Left ventricle myocardium superior (tissue), 1 donor: ENCODE measurements at regions not wholly inside any gene's neighbourhood (a gene's known extent, or its start where the extent isn't known, plus 50 kb on each side); places are given as distances from the start of the nearest gene placed in this dataset.
"Not testable (repeated sequence)": the region's sequence is repeated elsewhere in the genome, so short reads cannot be mapped to it uniquely, and the experiment has no call there.

ENCODE experiments used
- ATAC-seq: fragments of 200-7000 bp; cut with Tn5 transposase; one replicate; pipeline ENCODE4 v1.9.1; 2020; ENCODE audit warnings: mild to moderate bottlenecking, moderate library complexity
- DNase-seq: peaks from one replicate; pipeline ENCODE4 v3.0.0-alpha.2; 2020
- intact Hi-C: fragments of 100-400 bp; cut with micrococcal nuclease; formaldehyde crosslinking; loops from one replicate; pipeline ENCODE4 v1.11.0; 2022
- donor health status: DM: no; HTN: yes; CAD: no; lungs with severe emphysema.

DNA sequence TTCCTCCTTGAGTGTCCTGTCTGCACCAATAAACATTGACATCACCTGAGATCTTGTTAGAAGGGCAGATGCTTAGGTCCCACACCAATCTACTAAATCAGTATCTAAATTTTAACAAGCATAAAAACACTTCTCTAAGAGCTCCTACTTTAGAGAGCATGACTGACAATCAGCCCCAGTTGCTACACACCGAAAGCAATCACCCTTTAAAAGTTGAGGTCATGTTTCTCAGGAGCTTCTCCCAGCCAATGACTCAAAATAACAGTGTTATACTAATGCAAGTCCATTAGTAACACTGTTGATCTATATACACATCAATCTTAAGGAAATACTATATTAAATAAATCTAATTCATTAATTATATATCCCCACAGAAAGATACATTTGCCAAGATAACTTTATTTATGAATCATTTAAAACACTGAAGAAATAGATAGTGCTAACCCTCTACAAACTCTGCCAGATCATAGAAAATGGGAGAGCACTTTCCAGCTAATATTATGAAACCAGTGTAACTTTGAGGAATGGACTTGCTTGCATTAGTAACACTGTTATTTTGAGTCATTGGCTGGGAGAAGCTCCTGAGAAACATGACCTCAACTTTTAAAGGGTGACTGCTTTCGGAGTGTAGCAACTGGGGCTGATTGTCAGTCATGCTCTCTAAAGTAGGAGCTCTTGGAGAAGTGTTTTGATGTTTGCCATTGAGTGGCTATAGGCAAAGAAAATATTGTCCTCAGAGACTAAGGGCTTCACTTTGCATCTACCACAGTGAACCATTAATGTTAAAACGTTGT, 109.8 kb upstream of the HDX start:
- no peak for ATAC-seq
- intact Hi-C loops: no loop called here
- no peak for DNase-seq

DNA sequence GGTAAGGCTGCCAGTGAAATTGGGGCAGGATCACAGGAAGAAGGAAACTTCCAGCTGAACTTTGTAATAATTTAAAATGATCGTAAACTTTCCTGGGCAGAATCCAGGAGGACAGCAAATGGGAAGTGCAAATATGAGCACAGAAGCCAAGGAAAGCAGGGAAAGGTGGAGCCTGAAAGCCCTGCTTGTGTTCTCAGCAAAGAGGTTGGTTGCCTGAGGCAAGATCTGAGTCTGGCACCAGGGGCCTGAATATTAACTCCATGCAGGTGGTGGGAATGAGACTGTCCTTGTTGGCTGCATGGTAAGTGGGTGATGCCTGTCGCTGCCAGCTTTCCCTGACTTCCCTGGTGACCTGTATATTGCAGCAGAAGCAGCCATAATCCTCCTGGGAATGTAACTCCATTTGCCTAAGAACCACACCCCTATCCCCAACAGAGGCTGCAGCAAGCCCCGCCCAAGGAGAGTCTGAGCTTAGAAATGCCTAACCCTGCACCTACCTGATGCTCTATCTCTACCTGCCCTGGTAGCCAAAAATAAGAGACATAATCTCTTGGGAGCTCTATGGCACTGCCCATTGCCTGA, 132.0 kb upstream of the HDX start:
- ATAC-seq (no peak), DNase-seq (no peak)
- intact Hi-C loops: no loop called here

DNA sequence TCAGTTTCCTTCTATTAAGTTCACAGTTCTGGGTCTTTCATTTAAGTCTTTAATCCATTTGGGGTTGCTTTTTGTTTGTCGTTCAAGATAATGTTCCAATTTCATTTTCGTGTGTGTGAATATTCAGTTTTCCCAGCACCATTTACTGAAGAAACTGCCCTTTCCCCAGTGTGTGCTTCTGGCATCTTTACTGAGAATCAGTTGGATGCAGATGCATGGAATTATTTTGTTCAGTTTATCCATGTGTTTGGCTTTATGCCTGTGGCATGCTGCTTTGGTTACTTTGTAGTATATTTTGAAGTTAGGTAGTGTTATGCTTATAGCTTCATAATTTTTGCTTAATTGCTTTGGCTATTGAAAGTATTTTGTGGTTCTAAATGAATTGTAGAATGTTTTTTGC, 163.8 kb upstream of the HDX start:
- intact Hi-C loops: no loop called here
- ATAC-seq (no peak), DNase-seq (no peak)

DNA sequence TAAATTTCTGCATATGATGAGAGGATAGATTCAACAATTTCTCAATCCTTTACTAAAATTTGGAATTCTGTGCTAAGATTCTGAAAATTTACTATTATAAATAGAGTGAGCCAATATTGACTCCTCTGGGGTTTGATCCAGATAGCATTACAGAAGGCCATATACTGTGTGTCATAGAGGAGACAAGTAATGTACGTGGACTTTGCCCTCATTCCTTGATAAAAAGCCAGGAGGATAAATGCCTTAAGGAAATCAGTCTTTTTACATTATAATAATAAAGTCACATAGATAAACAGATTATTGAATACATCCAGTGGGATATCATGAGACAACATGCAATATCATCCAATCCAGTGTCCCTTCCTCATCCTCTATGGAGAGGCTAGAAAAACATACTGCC, 188.0 kb upstream of the HDX start:
- DNase-seq (no peak), ATAC-seq (no peak)
- intact Hi-C loops: no loop called here

DNA sequence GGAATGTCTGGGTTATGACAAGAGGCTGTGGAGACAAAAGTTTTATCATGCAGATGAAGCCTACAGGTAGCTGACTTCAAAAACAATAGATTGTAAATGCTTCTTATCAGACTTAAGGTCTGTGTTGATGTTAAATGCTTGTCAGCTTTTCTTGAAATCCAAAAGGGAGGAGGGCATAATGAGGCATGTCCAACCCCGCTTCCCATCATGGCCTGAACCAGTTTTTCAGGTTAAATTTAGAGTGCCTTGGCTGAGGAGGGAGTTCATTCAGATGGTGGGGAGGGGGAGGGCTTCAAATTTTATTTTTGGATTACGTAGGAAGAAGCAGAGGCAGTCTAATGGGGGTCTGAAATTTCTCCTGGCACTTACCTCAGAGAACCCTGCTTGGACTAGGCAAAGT, 207.7 kb upstream of the HDX start:
- no peak for ATAC-seq
- intact Hi-C loops: no loop called here

DNA sequence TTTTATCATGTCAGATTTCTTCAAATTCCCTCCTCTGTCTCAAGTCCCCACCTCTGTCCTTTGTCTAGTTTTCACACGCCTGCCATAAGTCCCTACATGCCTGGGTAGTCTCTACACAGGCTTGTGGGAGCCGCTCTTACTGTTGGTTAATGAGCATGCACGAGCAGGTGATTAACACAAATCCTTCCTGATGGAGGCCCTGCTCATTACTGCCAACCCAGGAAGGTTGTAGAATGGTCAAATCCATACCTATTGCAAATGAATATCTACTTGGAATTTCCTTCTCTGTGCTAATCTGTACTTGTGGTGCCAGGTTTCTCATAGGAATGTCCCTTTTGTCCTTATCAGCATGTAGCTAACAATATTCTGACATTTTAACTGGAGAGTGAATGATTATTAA, 208.4 kb upstream of the HDX start:
- ATAC-seq (no peak), DNase-seq (no peak)
- intact Hi-C loops: no loop called here

More for the DNA sequence above, 207.7 kb upstream of the HDX start:
- DNase-seq: no peak

DNA sequence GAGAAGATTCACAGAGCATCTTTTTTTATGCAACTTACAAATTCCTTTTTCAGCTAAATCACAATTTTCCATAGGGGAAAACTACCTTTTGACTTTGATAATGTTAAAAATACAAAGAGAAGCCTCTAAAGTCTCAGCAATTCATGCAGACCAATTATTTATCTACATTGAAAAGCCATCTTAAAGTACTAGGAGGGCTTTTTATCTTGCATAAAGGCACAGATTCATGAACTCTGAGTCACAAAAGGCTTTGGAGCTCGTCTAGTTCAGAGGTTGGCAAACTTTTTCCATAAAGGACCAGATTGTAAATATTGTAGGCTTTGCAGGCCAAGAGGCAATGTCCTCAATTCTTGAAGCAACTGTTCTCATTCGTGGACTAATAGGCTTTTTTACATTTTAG, 210.4 kb upstream of the HDX start:
- ATAC-seq (no peak), DNase-seq (no peak)
- intact Hi-C loops: no loop called here

DNA sequence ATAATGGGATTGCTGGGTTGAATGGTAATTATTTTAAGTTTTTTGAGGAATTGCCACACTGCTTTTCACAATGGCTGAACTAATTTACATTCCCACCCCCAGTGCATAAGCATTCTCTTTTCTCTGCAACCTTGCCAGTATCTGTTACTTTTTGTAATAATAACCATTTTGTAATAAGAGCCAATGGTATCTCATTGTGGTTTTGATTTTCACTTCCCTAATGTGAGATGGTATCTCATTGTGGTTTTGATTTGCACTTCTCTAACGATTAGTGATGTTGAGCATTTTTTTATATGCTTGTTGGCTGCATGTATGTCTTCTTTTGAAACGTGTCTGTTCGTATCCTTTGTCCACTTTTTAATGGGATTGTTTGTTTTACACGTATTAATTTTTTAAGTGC, 213.1 kb upstream of the HDX start:
- no peak for ATAC-seq
- intact Hi-C loops: no loop called here
- DNase-seq: no peak

DNA sequence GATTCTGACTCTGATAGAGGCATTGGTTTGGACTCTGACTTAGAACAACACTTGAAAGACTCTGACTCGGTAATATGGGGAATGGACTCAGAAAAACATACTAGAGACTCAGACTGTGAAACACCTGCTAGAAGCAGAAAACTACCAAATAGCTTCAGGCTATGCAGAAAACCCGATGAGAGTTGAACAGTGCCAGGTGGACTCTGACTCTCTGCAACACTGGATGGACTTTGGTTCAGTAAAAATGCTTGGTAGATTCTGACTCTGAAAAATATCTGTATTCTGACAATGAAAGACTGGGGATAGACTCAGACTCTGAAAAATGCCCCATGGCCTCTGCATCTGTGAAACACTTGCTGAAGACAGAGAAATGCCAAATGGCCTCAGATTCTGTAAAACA, 215.1 kb upstream of the HDX start:
- ATAC-seq: no peak
- intact Hi-C loops: no loop called here
- no peak for DNase-seq

DNA sequence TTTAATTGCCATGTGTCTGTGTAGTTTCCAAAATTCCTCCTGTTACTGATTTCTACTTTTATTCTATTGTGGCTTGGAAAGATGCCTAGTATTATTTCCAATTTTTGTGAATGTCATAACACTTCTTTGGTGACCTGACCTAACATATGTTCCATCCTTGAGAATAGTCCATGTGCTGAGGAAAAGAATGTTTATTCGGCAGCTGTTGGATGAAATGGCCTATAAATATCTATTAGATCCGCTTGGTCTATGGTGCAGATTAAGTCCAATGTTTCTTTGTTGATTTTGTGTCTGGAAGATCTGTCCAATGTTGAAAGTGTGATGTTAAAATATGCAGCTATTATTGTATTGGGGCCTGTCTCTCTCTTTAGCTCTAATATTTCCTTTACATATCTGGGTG, 219.2 kb upstream of the HDX start:
- ATAC-seq: no peak
- DNase-seq: no peak
- intact Hi-C loops: no loop called here

DNA sequence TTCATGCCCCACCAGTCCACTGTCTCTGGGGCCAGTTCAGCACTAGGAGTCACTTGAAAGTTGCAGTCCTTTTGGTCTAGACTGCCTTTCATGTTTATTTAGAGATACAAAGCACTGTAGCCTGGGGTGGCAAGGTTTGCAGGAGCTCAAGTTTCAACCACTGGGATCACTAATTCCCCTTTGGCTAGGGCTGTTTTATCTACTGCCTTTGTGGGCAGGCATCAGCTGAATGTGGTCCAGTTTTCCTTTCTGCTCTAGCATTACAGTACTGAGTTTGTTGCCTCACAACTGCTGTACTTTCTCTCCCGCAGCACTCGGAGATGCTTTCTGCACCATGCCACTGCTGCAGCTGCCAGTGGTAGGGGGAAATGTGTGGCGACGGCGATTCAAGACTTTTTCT, 222.3 kb upstream of the HDX start:
- DNase-seq (no peak), ATAC-seq (no peak)
- intact Hi-C loops: no loop called here

DNA sequence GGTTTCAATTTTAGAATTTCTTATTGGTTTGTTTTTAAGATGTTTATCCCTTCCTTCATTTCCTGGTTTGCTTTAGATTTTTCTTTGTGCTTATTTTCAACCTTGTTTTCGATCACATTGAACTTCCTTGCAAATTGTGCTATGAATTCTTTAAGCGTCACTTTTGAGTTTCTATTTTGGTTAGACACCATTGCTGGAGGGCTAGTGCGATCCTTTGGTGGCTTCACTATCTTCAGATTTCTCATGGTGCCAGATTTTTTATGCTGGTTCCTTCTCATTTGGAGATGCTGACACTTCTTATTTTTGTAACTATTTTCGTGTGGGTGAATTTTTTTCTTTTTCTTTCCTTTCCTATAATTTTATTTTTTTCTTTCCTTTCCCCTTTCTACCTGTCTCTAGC, 227.2 kb upstream of the HDX start:
- DNase-seq: no peak
- intact Hi-C loops: no loop called here
- ATAC-seq: no peak

DNA sequence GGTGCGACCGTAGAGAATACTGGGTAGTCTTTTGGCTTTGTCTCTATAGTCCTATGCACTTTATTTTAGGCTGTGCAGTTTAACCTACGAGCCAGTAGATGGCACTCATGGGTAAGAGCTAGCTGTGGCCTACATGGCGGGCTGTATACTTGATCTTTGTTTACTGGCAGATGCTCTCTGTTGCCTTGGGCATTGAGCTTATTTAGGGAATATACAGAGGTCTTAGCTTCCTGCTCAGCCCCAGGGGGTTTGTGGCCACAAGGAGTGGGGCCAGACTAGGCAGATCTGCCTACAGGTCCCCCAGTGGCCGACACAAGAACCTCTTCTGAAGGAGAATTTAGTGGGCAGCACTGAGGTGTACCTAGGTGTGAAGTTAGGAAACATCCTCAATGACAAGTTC, 227.6 kb upstream of the HDX start:
- peak; percentile 78 for ATAC-seq
- intact Hi-C loops: loop anchor here (10.0 kb wide), 2 partner anchors 175 to 325 kb away; no protein-coding TSS in a partner anchor
- DNase-seq: no peak

DNA sequence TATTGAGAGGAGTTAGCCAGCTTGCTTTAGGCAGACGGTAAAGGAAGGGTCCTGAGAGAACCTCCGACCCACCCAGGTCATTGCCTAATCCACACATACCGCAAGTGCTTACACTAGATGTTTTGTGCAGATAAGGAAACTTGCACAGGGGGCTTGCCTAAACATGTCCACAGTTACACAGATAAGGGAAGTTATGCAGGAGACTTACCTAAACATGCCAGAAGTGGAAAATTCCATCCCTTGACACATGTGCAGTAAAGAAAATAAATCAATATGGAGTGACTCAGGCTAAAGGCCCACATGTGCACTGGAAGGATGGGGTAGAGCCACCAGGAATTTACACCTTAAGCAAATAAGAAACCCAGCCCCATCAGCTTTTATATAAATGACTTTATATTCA, 232.8 kb upstream of the HDX start:
- intact Hi-C loops: loop anchor here (10.0 kb wide), 2 partner anchors 170 to 320 kb away; no protein-coding TSS in a partner anchor

DNA sequence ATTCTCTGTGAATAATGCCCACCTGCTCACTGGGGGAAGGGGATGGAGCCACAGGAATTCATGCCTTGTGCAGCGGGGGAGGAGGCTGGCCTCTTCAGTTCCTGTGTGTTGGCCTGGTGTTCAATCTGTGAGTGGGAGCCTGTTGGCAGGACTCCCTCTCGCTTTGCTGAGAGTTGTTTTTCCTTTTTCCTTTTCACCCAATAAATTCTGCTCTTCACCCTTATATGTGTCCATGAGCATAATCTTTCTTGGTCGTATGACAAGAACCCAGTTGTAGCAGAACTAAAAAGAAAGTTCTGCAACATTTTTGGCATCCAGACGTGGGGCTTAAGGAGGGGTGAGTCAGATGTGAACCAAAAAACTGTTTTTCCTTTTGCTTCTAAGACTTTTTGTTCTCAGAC, 235.2 kb upstream of the HDX start:
- intact Hi-C loops: loop anchor here (10.0 kb wide), 2 partner anchors 167 to 317 kb away; no protein-coding TSS in a partner anchor
- DNase-seq (peak; percentile 25), ATAC-seq (peak; percentile 37)

More for the DNA sequence above, 232.8 kb upstream of the HDX start:
- ATAC-seq (no peak), DNase-seq (no peak)

DNA sequence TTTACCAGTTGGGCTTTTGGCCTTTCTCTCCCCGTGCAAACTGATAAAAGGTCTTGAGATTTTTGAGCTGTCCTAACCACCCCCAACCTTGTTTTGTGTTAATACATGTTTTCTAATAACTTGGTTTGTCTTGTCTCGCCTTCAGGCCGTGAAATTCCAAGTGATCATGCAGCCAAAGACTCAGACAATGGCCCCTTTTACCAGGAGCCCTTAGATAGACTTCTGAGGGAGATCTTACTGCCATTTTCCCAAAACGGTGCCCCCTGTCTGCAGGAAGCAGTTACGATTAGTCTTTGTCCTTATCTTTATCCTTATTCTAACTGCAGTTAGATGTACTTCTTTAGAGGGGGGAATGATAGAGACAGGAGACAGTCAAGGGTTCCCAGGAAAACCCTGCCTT, 245.3 kb upstream of the HDX start:
- DNase-seq: no peak
- intact Hi-C loops: no loop called here
- ATAC-seq: no peak

DNA sequence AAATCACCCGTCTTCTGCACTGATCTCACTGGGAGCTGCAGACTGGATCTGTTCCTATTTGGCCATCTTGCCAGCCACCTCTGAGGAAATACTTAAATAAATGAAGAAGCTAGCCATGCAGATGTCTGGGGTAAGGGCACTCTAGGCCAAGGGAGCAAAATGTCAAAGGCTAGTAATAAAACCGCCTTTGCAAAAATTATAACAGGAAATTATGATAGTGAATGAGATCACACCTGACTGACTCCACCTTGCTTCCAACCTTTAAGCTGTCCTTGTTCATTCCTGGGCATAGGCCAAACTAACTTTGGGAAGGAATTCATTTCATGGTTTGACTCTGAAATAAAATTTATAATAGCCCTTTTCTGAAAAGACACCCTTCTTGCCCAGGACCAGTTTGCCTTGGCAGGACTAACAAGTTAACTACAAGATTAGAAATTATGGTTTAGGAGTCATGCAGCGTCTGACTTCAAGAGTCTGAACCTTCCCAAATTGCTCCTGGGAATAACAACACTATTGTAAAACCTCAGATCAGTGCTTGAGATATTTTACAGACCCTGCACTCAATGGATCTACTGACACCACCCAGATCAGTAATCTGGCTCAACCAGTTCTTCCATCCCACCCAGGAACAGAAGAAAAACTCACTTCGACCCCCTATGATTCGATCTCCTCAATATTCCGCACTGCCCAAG, 246.9 kb upstream of the HDX start:
- ATAC-seq (no peak), DNase-seq (no peak)
- intact Hi-C loops: no loop called here

DNA sequence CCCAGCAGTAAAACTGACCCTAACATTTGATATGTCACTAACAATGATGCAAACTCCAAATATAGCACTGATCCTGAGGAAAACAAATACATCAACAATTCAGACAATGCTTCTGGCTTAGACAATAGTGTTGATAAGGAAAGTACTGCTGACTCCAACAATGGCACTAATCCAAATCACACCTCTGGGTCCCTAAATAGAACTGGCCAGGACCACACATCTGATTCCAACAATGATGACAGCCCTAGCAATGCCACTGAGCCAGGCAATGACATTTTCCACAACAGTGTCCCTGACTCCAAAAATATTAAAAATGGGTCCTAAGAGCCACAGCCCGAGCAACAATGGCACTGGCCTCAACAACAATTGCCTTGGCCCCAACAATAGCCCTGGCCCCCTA, 243.1 kb upstream of the APOOL start:
- DNase-seq: no peak
- intact Hi-C loops: no loop called here
- ATAC-seq: peak; percentile 89

DNA sequence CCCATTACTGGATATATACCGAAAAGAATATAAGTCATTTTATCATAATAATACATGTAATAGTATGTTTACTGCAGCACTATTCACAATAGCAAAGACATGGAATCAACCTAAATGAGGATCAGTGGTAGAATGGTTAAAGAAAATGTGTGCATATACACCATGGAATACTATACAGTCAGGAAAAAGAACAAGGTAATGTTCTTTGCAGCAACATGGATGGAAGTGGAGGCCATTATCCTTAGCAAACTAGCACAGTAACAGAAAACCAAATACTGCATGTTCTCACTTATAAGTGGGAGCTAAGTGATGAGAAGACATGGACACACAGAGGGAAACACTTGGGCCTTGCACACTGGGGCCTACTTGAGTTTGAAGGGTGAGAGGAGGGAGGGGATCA, 207.4 kb upstream of the APOOL start:
- no peak for ATAC-seq
- no peak for DNase-seq
- intact Hi-C loops: no loop called here

DNA sequence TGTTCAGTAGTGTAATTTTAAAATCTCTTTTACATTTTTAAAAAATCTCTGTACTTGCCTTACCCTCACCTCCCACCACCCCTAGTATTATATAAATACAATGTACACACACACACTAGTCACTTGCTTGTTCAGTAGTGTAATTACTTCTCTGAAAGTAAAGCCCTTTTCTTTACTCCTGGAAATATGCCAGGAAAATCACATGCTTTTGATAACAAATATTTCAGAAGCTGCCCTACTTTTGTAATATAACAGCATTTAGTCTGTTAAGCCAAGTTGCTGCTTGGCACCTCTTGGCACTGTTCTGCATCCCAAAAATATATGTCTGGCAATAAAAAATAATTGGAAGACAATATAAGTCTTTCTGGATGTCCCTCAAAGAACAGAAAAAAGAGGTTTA, 172.8 kb upstream of the APOOL start:
- ATAC-seq: no peak
- DNase-seq: no peak
- intact Hi-C loops: no loop called here

DNA sequence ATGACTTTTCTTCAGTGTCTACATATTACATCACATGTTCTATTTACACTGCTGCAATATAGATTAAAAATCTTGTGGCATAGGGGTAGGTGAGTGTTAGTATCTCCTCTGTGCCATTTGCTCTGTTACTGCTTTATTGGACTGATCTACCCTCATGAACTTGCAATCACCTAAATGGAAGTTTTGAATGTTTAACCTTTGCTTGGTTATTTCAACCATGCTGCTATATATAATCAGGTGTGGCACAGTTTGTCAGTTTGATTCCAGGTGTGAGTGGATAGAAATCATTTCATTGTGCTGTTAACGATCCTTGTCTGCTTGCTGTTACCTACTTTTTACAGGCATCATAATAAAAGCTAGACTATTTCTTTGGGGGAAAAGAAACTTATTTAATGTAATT, 157.1 kb upstream of the APOOL start:
- DNase-seq, intact Hi-C loops, ATAC-seq: not testable (repeated sequence)
